ENCODE measurements at regions not wholly inside any gene's neighbourhood (a gene's known extent, or its start where the extent isn't known, plus 50 kb on each side); places are given as distances from the start of the nearest gene placed in this dataset.

DNA sequence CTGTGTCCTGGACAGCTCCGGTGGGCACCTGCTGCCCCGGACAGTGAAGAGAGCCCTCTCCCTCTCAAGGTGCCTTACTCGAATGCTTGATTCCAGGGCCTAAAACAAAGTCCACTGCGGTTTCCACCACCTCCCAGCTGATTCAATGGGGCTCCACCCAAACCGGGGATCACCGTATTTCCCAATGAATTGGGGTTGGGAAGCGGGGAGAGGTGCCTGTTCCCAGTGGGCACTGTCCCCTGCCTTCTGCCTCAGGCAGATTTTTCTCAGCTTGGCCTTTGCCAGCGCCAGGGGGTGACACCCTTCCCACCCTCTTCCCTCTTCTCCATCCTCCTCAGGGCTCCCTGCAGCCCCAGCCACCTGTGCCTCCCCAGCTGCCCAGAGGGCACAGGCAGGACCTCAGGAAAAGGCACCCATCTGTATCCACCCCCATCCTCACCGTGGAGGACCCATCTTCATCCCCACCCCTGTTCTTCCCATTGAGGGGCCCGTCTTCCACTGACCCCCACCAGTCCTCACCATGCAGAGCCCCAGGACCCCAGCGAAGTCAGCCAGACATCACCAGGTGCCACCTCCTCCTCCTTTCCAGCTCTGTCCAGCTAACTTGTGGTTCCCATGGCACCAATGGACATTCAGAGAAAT lies 66.7 kb upstream of the HPCAL1 start:
- TF ChIP-seq, protein P1, sequence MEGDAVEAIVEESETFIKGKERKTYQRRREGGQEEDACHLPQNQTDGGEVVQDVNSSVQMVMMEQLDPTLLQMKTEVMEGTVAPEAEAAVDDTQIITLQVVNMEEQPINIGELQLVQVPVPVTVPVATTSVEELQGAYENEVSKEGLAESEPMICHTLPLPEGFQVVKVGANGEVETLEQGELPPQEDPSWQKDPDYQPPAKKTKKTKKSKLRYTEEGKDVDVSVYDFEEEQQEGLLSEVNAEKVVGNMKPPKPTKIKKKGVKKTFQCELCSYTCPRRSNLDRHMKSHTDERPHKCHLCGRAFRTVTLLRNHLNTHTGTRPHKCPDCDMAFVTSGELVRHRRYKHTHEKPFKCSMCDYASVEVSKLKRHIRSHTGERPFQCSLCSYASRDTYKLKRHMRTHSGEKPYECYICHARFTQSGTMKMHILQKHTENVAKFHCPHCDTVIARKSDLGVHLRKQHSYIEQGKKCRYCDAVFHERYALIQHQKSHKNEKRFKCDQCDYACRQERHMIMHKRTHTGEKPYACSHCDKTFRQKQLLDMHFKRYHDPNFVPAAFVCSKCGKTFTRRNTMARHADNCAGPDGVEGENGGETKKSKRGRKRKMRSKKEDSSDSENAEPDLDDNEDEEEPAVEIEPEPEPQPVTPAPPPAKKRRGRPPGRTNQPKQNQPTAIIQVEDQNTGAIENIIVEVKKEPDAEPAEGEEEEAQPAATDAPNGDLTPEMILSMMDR (IDR thresholded peaks at IDR 0.05; ENCODE audit: insufficient read depth, low read length, poor library complexity, severe bottlenecking) = no peak
- no peak for TF ChIP-seq EZH2phosphoT487 (conservative IDR thresholded peaks at IDR 0.05; ENCODE audit: low read length)

Data from SU-DHL-6 (cell line).